ENCODE measurements at regions not wholly inside any gene's neighbourhood (a gene's known extent, or its start where the extent isn't known, plus 50 kb on each side); places are given as distances from the start of the nearest gene placed in this dataset.

GRCh38 chr12:13701502-13701901 is 279.9 kb downstream of the GRIN2B start:
- no peak for TF ChIP-seq CTCF (IDR thresholded peaks at IDR 0.05)

GRCh38 chr12:13697973-13698372 is 283.4 kb downstream of the GRIN2B start:
- no peak for ATAC-seq
- H3K4me3 ChIP-seq: no peak overlapping the region
- DNase-seq: no peak
- intact Hi-C loops (cut with DNase I): no loop called here
- H3K27me3 ChIP-seq: peaks cover 0 to 33% (median 0%) of the 10 kb centered on the region in 7 donors
- H3K36me3 ChIP-seq: no peaks in the 10 kb centered on the region
- H3K27ac ChIP-seq: no peak overlapping the region
- 79% methylated on average over 11 of the region's 11 CpGs for WGBS, 2 donors
- no peaks in the 10 kb centered on the region for H3K4me1 ChIP-seq
- H3K9me3 ChIP-seq: peaks cover 0 to 7% (median 0%) of the 10 kb centered on the region in 11 donors
- no peak for TF ChIP-seq CTCF (IDR thresholded peaks at IDR 0.05)

More at GRCh38 chr12:13701502-13701901, 279.9 kb downstream of the GRIN2B start:
- ATAC-seq (no peak), DNase-seq (no peak)
- no peaks in the 10 kb centered on the region for H3K36me3 ChIP-seq
- H3K4me1 ChIP-seq: no peaks in the 10 kb centered on the region
- H3K9me3 ChIP-seq: no peaks in the 10 kb centered on the region
- intact Hi-C loops (cut with DNase I): no loop called here
- no peak overlapping the region for H3K4me3 ChIP-seq
- H3K27me3 ChIP-seq: peaks cover 0 to 20% (median 0%) of the 10 kb centered on the region in 7 donors
- H3K27ac ChIP-seq: no peak overlapping the region

GRCh38 chr12:13695781-13696180 is 285.6 kb downstream of the GRIN2B start:
- Histone ChIP-seq H3K4me3 (no peak overlapping the region), H3K36me3 (no peaks in the 10 kb centered on the region), H3K27ac (no peak overlapping the region), H3K27me3 (peaks cover 0 to 33% (median 0%) of the 10 kb centered on the region in 7 donors), H3K9me3 (peaks cover 0 to 7% (median 0%) of the 10 kb centered on the region in 11 donors), H3K4me1 (no peaks in the 10 kb centered on the region)
- DNase-seq (no peak), ATAC-seq (no peak)
- intact Hi-C loops (cut with DNase I): no loop called here
- 61 to 65% methylated on average over 2 of the region's 2 CpGs for WGBS, 2 donors
- no peak for TF ChIP-seq CTCF (IDR thresholded peaks at IDR 0.05)

GRCh38 chr12:13692332-13692731 is 289.1 kb downstream of the GRIN2B start:
- WGBS, 2 donors: 81 to 87% methylated on average over 4 of the region's 4 CpGs
- ATAC-seq: no peak
- DNase-seq: no peak

More at GRCh38 chr12:13692332-13692731, 289.1 kb downstream of the GRIN2B start:
- no peaks in the 10 kb centered on the region for H3K36me3 ChIP-seq
- TF ChIP-seq CTCF (IDR thresholded peaks at IDR 0.05): no peak
- H3K9me3 ChIP-seq: peaks cover 0 to 7% (median 0%) of the 10 kb centered on the region in 11 donors
- intact Hi-C loops (cut with DNase I): no loop called here
- no peak overlapping the region for H3K27ac ChIP-seq
- H3K4me1 ChIP-seq: no peaks in the 10 kb centered on the region
- H3K27me3 ChIP-seq: peaks cover 0 to 14% (median 0%) of the 10 kb centered on the region in 7 donors
- H3K4me3 ChIP-seq: no peak overlapping the region
